ENCODE measurements at regions not wholly inside any gene's neighbourhood (a gene's known extent, or its start where the extent isn't known, plus 50 kb on each side); places are given as distances from the start of the nearest gene placed in this dataset.
"Not testable (repeated sequence)": the region's sequence is repeated elsewhere in the genome, so short reads cannot be mapped to it uniquely, and the experiment has no call there.

DNA sequence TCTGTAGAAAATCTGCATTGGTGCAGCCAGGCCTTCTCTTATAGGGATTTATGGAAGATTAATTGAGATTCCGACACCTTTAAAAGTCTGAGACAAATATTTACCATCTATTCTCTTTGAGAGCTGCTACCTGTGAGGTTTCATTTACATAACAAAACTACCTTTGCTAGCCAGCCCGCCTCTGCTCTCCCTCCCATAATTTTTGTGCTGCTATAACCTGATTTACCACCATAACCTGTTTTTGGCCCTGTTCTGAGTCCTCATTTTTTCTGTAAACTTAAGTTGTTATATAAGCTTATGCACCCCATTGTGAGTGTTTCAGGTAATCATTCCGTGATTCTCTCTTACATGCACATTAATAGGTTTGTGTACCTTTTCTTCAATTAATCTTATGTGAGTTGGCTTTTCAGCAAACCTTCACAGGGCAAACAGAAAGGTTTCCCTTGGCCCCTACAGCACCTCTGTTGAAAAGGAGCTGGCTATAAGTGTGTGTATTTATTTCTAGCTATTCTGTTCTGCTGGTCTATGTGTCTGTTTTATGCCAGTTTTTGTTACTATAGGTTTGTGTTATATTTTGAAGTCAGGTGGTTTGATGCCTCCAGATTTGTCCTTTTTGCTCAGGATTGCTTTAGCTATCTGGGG, 114.9 kb upstream of the XIRP2 start:
- 57% methylated on average over 1 of the region's 3 CpGs; no CpG with 5 or more reads in 1 of the 2 experiments for WGBS, 2 experiments (ENCODE audit: insufficient coverage in 2 of 2)
- Histone ChIP-seq H3K4me1 (ENCODE audit: control insufficient read depth, insufficient read depth, low read length, poor library complexity, severe bottlenecking) (no peaks in the 10 kb centered on the region), H3K27ac (ENCODE audit: low read depth, low read length, severe bottlenecking) (no peak overlapping the region), H3K36me3 (ENCODE audit: control insufficient read depth, insufficient read depth, low read length) (no peaks in the 10 kb centered on the region), H3K4me3 (ENCODE audit: extremely low read depth, insufficient read depth, low read length, poor library complexity, severe bottlenecking) (no peak overlapping the region), H3K9me3 (ENCODE audit: control insufficient read depth, low read length) (no peaks in the 10 kb centered on the region)

DNA sequence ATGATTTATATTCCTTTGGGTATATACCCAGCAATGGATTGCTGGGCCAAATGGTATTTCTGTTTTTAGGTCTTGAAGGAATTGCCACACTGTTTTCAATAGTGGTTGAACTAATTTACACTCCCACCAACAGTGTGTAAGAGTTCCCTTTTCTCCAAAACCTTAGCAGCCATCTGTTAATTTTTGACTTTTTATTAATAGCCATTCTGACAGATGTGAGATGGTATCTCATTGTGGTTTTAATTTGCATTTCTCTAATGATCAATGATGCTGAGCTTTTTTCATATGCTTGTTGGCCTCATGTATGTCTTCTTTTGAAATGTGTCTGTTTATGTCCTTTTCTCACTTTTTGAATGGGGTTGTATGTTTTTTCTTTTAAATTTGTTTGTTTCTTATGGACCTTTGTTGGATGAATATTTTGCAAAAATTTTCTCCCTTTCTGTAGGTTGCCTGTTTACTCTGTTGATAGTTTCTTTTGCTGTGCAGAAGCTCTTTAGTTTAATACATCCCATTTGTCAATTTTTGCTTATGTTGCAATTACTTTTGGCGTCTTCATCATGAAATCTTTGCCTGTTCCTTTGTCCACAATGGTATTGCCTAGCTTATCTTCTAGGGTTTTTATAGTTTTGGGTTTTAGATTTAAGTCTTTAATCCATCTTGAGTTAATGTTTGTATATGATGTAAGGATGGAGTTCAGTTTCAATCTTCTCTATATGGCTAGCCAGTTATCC, 119.7 kb upstream of the XIRP2 start:
- H3K27ac ChIP-seq (ENCODE audit: low read depth, low read length, severe bottlenecking): no peak overlapping the region
- no peaks in the 10 kb centered on the region for H3K4me1 ChIP-seq (ENCODE audit: control insufficient read depth, insufficient read depth, low read length, poor library complexity, severe bottlenecking)
- no peaks in the 10 kb centered on the region for H3K9me3 ChIP-seq (ENCODE audit: control insufficient read depth, low read length)
- no peak overlapping the region for H3K4me3 ChIP-seq (ENCODE audit: extremely low read depth, insufficient read depth, low read length, poor library complexity, severe bottlenecking)
- no peaks in the 10 kb centered on the region for H3K36me3 ChIP-seq (ENCODE audit: control insufficient read depth, insufficient read depth, low read length)
- no CpG with 5 or more reads among the region's 1 CpG for WGBS, 2 experiments (ENCODE audit: insufficient coverage in 2 of 2)

DNA sequence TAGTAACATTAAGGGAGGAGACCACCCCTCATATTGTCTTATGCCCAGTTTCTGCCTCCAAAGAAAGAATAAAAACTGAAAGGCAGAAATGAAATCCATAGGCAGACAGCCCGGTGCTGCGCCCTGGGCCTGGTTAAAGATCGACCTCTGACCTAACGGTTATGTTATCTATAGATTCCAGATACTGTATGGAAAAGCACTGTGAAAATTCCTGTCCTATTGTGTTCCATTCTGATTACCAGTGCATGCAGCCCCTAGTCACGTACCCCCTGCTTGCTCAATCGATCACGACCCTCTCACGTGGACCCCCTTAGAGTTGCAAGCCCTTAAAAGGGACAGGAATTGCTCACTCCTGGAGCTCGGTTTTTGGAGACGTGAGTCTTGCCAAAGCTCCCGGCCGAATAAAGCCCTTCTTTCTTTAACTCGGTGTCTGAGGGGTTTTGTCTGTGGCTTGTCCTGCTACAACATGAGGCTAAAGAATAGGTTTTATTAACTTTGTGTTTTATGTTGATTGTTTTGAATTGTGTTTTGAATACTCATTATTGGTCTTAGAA, 121.4 kb upstream of the XIRP2 start:
- H3K36me3 ChIP-seq (ENCODE audit: control insufficient read depth, insufficient read depth, low read length); H3K4me3 ChIP-seq (ENCODE audit: extremely low read depth, insufficient read depth, low read length, poor library complexity, severe bottlenecking); H3K9me3 ChIP-seq (ENCODE audit: control insufficient read depth, low read length); H3K27ac ChIP-seq (ENCODE audit: low read depth, low read length, severe bottlenecking); H3K4me1 ChIP-seq (ENCODE audit: control insufficient read depth, insufficient read depth, low read length, poor library complexity, severe bottlenecking): not testable (repeated sequence)
- 83 to 91% methylated on average over 6 to 11 of the region's 13 CpGs for WGBS, 2 experiments (ENCODE audit: insufficient coverage in 2 of 2)

DNA sequence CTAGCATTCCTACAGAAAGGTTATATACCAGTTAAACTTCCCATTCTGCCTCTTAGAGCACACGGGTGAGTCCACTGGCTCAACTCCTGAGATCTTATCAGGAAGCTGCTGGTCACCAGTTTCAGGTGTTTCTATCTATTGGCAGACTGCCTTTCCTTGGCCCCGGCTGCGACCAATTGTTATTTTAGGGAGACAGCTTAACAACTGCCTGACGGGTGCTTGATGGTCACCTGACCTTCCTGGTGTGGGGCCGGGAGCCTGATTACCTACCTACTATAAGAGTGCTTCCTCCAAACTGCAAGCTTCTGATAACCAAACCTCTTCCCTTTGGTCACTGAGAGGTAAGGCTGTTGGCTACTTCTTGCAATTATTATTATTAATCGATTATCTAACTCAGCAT, 122.1 kb upstream of the XIRP2 start:
- Histone ChIP-seq H3K4me3 (ENCODE audit: extremely low read depth, insufficient read depth, low read length, poor library complexity, severe bottlenecking) (no peak overlapping the region), H3K9me3 (ENCODE audit: control insufficient read depth, low read length) (no peaks in the 10 kb centered on the region), H3K36me3 (ENCODE audit: control insufficient read depth, insufficient read depth, low read length) (no peaks in the 10 kb centered on the region), H3K27ac (ENCODE audit: low read depth, low read length, severe bottlenecking) (no peak overlapping the region), H3K4me1 (ENCODE audit: control insufficient read depth, insufficient read depth, low read length, poor library complexity, severe bottlenecking) (no peaks in the 10 kb centered on the region)
- 90 to 95% methylated on average over 3 to 4 of the region's 6 CpGs for WGBS, 2 experiments (ENCODE audit: insufficient coverage in 2 of 2)

DNA sequence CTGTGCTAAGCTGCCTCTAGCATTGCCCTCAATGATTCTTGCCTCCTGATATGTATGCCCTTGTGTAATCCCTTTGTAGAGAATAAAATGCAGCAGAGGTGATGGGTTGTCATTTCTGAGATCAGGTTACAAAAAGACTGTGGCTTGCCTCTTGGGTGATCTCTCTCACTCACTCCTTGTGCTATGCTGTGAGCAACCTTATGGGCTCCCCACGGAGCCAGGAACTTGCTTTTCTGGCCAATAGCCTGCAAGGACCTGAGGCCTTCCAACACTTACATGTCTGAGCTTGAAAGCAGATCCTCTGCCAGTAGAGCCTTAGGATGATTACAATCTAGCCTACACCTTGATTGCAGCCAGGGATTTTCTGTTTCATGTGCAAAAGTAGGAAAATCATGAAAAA, 123.1 kb upstream of the XIRP2 start:
- 44 to 50% methylated on average over 1 of the region's 1 CpG for WGBS, 2 experiments (ENCODE audit: insufficient coverage in 2 of 2)
- Histone ChIP-seq H3K36me3 (ENCODE audit: control insufficient read depth, insufficient read depth, low read length) (no peaks in the 10 kb centered on the region), H3K9me3 (ENCODE audit: control insufficient read depth, low read length) (no peaks in the 10 kb centered on the region), H3K4me1 (ENCODE audit: control insufficient read depth, insufficient read depth, low read length, poor library complexity, severe bottlenecking) (no peaks in the 10 kb centered on the region), H3K27ac (ENCODE audit: low read depth, low read length, severe bottlenecking) (no peak overlapping the region), H3K4me3 (ENCODE audit: extremely low read depth, insufficient read depth, low read length, poor library complexity, severe bottlenecking) (no peak overlapping the region)

DNA sequence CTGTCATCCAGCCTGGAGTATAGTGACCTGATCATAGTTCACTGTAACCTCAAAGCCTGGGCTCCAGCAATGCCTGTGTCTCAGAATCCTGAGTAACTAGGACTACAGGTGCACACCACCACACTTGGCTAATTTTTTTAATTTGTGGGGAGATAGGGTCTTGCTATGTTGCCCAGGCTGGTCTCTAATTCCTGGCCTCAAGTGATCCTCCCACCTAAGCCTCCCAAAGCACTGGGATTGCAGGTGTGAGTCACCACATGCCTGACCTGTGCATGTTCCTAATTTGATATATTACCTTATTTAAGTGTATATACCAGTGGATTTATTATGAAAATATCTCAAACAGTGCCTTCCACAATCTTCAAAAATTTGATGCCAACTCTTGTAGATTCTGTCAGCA, 123.6 kb upstream of the XIRP2 start:
- no peaks in the 10 kb centered on the region for H3K4me1 ChIP-seq (ENCODE audit: control insufficient read depth, insufficient read depth, low read length, poor library complexity, severe bottlenecking)
- no peak overlapping the region for H3K4me3 ChIP-seq (ENCODE audit: extremely low read depth, insufficient read depth, low read length, poor library complexity, severe bottlenecking)
- no peak overlapping the region for H3K27ac ChIP-seq (ENCODE audit: low read depth, low read length, severe bottlenecking)
- H3K36me3 ChIP-seq (ENCODE audit: control insufficient read depth, insufficient read depth, low read length): no peaks in the 10 kb centered on the region
- no peaks in the 10 kb centered on the region for H3K9me3 ChIP-seq (ENCODE audit: control insufficient read depth, low read length)

GRCh38 chr2:166764216-166764615, 124.1 kb upstream of the XIRP2 start:
- Histone ChIP-seq H3K4me3 (ENCODE audit: extremely low read depth, insufficient read depth, low read length, poor library complexity, severe bottlenecking) (no peak overlapping the region), H3K4me1 (ENCODE audit: control insufficient read depth, insufficient read depth, low read length, poor library complexity, severe bottlenecking) (no peaks in the 10 kb centered on the region), H3K36me3 (ENCODE audit: control insufficient read depth, insufficient read depth, low read length) (no peaks in the 10 kb centered on the region), H3K9me3 (ENCODE audit: control insufficient read depth, low read length) (no peaks in the 10 kb centered on the region), H3K27ac (ENCODE audit: low read depth, low read length, severe bottlenecking) (no peak overlapping the region)
- no CpG with 5 or more reads among the region's 1 CpG for WGBS, 2 experiments (ENCODE audit: insufficient coverage in 2 of 2)

GRCh38 chr2:166762746-166763145, 125.5 kb upstream of the XIRP2 start:
- no peak overlapping the region for H3K27ac ChIP-seq (ENCODE audit: low read depth, low read length, severe bottlenecking)
- H3K36me3 ChIP-seq (ENCODE audit: control insufficient read depth, insufficient read depth, low read length): no peaks in the 10 kb centered on the region
- no peaks in the 10 kb centered on the region for H3K9me3 ChIP-seq (ENCODE audit: control insufficient read depth, low read length)
- H3K4me3 ChIP-seq (ENCODE audit: extremely low read depth, insufficient read depth, low read length, poor library complexity, severe bottlenecking): no peak overlapping the region
- no peaks in the 10 kb centered on the region for H3K4me1 ChIP-seq (ENCODE audit: control insufficient read depth, insufficient read depth, low read length, poor library complexity, severe bottlenecking)
- WGBS, 2 experiments (ENCODE audit: insufficient coverage in 2 of 2): 90 to 92% methylated on average over 2 of the region's 2 CpGs

DNA sequence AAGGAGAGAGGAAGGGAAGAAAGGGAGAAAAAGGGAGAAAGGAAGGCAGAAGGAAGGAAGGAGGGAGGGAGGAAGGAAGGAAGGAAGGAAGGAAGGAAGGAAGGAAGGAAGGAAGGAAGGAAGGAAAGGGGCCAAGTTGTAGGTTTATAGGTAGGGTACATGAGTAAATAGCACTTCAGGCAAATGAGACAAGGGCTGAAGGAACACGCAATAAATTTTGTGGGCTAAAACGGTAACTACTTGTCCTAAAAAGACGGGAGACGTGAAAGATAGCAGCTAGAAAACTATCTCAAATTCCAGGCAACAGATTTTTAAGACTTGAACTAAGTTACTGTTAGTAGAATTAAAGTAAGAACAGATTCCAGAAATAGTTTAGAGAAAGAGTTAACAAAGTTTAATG, 129.3 kb upstream of the XIRP2 start:
- Histone ChIP-seq H3K36me3 (ENCODE audit: control insufficient read depth, insufficient read depth, low read length) (no peaks in the 10 kb centered on the region), H3K27ac (ENCODE audit: low read depth, low read length, severe bottlenecking) (no peak overlapping the region), H3K9me3 (ENCODE audit: control insufficient read depth, low read length) (no peaks in the 10 kb centered on the region), H3K4me3 (ENCODE audit: extremely low read depth, insufficient read depth, low read length, poor library complexity, severe bottlenecking) (no peak overlapping the region), H3K4me1 (ENCODE audit: control insufficient read depth, insufficient read depth, low read length, poor library complexity, severe bottlenecking) (no peaks in the 10 kb centered on the region)
- 92 to 93% methylated on average over 2 of the region's 4 CpGs for WGBS, 2 experiments (ENCODE audit: insufficient coverage in 2 of 2)

DNA sequence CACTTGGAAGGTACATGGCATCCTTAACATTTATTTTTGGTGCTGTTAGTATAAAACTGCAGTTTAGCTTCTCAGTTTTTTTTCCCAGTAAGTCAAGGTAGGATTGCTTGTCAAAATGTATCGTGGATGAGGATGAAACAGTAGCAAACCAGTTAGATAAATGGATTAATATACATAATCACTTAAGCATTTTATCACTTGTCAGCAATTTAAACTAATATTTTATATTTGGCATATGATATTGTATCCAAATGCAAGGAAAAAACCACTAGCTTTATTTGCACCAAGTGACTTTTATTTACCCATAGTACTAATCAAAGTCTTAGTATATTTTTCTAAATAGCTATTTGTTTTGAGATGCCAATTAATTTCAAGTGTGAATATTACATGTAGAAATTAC, 137.7 kb upstream of the XIRP2 start:
- no peak overlapping the region for H3K27ac ChIP-seq (ENCODE audit: low read depth, low read length, severe bottlenecking)
- WGBS, 2 experiments (ENCODE audit: insufficient coverage in 2 of 2): no CpG with 5 or more reads among the region's 1 CpG
- no peak overlapping the region for H3K4me3 ChIP-seq (ENCODE audit: extremely low read depth, insufficient read depth, low read length, poor library complexity, severe bottlenecking)
- H3K9me3 ChIP-seq (ENCODE audit: control insufficient read depth, low read length): no peaks in the 10 kb centered on the region
- H3K4me1 ChIP-seq (ENCODE audit: control insufficient read depth, insufficient read depth, low read length, poor library complexity, severe bottlenecking): no peaks in the 10 kb centered on the region
- no peaks in the 10 kb centered on the region for H3K36me3 ChIP-seq (ENCODE audit: control insufficient read depth, insufficient read depth, low read length)

GRCh38 chr2:166744117-166744516, 144.2 kb upstream of the XIRP2 start:
- H3K36me3 ChIP-seq (ENCODE audit: control insufficient read depth, insufficient read depth, low read length); H3K4me1 ChIP-seq (ENCODE audit: control insufficient read depth, insufficient read depth, low read length, poor library complexity, severe bottlenecking); H3K4me3 ChIP-seq (ENCODE audit: extremely low read depth, insufficient read depth, low read length, poor library complexity, severe bottlenecking); H3K27ac ChIP-seq (ENCODE audit: low read depth, low read length, severe bottlenecking): not testable (repeated sequence)
- WGBS, 2 experiments (ENCODE audit: insufficient coverage in 2 of 2): 50 to 60% methylated on average over 1 of the region's 1 CpG
- H3K9me3 ChIP-seq (ENCODE audit: control insufficient read depth, low read length): peaks cover 24% of the 10 kb centered on the region
